Skeletal muscle tissue (tissue), 3 donors: ENCODE measurements at regions not wholly inside any gene's neighbourhood (a gene's known extent, or its start where the extent isn't known, plus 50 kb on each side); places are given as distances from the start of the nearest gene placed in this dataset.

Experiments used
- H3K27ac ChIP-seq: one replicate; pipeline ENCODE4 v1.7.0; 2013; ENCODE audit warnings: mild to moderate bottlenecking, low read depth, low read length, inconsistent platforms
- H3K27me3 ChIP-seq, 3 donors: one replicate each; pipeline ENCODE4 v1.7.0; 2013; ENCODE audit warnings: low read length in 3 of 3; ENCODE audit not compliant: control insufficient read depth in 3 of 3, insufficient read depth in 3 of 3
- H3K36me3 ChIP-seq, 3 donors: one replicate each; pipeline ENCODE4 v1.7.0; 2013; ENCODE audit warnings: low read length in 3 of 3; ENCODE audit not compliant: control insufficient read depth in 3 of 3, insufficient read depth in 3 of 3
- H3K4me1 ChIP-seq, 3 donors: one replicate each; pipeline ENCODE4 v1.7.0; 2013; ENCODE audit warnings: low read length in 3 of 3, mild to moderate bottlenecking in 3 of 3; ENCODE audit not compliant: control insufficient read depth in 3 of 3, insufficient read depth in 3 of 3
- H3K4me3 ChIP-seq, 3 donors: one replicate each; pipeline ENCODE4 v1.7.0; 2013; ENCODE audit warnings: low read length in 3 of 3
- H3K9ac ChIP-seq, 3 donors: one replicate each; pipeline ENCODE4 v1.7.0; 2013; ENCODE audit warnings: low read length in 3 of 3, mild to moderate bottlenecking in 3 of 3, moderate library complexity in 2 of 3, low read depth in 1 of 3
- H3K9me3 ChIP-seq, 3 donors: one replicate each; pipeline ENCODE4 v1.7.0; 2013; ENCODE audit warnings: low read length in 3 of 3; ENCODE audit not compliant: control insufficient read depth in 3 of 3
- donor health status: Osteomylitis.

DNA sequence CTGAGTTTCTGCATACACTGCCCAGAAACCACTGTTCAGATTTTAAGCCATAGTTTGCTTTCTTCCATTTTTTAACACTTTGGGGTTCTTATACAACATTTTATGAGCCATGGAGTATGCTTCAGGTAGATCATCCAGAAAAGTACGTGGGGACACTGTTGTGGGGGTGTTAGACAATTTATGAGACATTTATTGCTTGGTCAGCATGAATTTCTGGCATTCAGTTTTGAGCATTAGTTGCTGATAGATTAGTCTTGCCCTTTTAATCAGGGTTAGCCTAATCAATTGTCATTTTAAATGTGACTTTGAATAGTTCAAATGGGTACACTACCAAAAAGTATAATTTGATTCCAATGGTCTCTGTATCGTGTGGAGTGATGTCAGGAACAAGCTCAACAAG lies 434.9 kb downstream of the GPM6A start:
- H3K9ac ChIP-seq: no peak overlapping the region

DNA sequence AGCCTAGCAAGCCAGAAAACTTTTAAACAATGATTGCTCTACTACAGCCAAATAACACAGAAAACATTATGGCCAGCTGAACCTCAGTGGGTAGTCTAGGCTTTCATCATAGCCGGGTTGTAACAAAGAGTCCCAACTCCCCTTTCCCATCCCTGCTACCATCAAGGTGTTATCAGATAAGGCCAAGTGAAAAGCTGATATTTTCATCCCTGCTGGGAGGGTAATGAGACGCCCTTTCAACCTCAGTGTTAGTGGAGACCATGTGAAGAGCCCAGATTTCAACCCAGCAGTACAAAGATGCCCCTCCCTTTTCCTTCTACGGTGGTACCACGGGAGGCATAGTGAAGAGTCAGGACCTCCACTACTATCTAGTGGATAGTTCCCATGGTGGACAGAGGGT lies 433.7 kb downstream of the GPM6A start:
- Histone ChIP-seq H3K36me3 (no peaks in the 10 kb centered on the region), H3K4me1 (no peaks in the 10 kb centered on the region), H3K4me3 (no peak overlapping the region), H3K27me3 (no peaks in the 10 kb centered on the region), H3K27ac (no peak overlapping the region), H3K9me3 (no peaks in the 10 kb centered on the region), H3K9ac (no peak overlapping the region)

More for the DNA sequence above, 434.9 kb downstream of the GPM6A start:
- Histone ChIP-seq H3K4me3 (no peak overlapping the region), H3K36me3 (no peaks in the 10 kb centered on the region), H3K27ac (no peak overlapping the region), H3K9me3 (no peaks in the 10 kb centered on the region), H3K27me3 (no peaks in the 10 kb centered on the region), H3K4me1 (no peaks in the 10 kb centered on the region)

DNA sequence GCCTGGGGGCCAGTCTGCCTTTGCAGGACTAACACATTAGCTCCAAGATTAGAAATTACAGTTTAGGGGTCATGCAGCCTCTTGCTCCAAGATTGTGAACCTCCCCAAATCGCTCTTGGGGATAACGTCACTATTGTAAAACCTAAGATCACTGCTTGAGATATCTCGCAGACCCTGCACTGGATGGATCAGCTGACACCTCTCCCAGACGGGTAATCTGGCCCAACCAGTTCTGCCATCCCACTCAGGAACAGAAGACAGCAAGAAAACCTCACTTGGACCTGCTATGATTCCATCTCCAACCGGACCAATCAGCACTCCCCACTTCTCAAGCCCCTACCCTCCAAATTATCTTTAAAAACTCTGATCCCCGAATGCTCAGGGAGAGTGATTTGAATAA lies 431.2 kb downstream of the GPM6A start:
- Histone ChIP-seq H3K4me3 (no peak overlapping the region), H3K4me1 (no peaks in the 10 kb centered on the region), H3K9ac (no peak overlapping the region), H3K36me3 (no peaks in the 10 kb centered on the region), H3K9me3 (no peaks in the 10 kb centered on the region), H3K27me3 (no peaks in the 10 kb centered on the region), H3K27ac (no peak overlapping the region)

DNA sequence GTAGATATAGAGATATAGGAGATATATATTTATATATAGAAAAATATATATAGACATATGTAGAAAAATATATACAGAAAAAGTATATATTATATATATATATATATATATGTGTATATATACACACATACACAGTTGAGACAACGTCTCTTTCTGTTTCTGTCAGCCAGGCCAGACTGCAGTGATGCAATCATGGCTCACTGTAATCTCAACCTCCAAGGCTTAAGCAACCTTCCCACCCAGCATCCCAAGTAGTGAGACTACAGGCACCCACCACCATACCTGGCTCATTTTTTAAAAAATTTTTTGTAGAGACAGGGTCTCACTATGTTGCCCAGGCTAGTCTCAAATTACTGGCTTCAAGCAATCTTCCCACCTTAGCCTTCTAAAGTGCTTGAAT lies 426.3 kb downstream of the GPM6A start:
- Histone ChIP-seq H3K4me1 (no peaks in the 10 kb centered on the region), H3K27me3 (no peaks in the 10 kb centered on the region), H3K36me3 (no peaks in the 10 kb centered on the region), H3K4me3 (no peak overlapping the region), H3K27ac (no peak overlapping the region), H3K9ac (no peak overlapping the region), H3K9me3 (no peaks in the 10 kb centered on the region)

DNA sequence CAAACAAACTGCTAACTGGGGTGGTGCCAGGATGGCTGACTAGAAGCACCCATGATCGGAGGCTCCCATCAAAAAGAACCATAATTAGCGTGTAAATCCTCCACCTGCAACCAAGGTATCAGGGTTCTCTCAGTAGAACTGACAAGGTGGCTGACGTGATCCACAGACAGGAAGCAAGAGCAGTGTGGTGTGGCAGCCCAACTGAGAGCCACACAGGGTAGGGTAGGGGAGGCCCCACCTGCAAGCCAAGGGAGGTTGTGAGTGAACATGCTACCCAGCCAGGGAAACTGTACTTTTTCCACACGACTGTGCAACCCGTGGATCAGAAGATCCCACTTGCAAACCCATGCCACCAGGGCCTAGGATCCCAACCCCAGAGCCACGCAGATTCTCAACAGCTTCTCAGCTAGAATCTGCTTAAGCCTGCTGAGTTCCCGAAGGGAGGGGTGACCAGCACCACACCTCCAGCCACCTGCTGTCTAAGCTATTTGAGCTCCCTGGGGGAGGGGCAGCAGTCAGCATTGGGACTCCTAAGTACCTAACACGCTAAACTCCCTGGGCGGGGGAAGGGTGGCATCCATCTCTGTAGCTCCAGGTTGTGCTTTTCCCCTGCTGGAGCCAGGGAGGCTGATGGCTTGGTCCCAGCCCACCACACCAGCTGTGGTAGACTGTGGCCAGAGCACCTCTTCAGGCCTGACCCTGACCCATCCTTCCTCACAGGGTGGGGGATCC lies 425.1 kb downstream of the GPM6A start:
- H3K9ac ChIP-seq: no peak overlapping the region

DNA sequence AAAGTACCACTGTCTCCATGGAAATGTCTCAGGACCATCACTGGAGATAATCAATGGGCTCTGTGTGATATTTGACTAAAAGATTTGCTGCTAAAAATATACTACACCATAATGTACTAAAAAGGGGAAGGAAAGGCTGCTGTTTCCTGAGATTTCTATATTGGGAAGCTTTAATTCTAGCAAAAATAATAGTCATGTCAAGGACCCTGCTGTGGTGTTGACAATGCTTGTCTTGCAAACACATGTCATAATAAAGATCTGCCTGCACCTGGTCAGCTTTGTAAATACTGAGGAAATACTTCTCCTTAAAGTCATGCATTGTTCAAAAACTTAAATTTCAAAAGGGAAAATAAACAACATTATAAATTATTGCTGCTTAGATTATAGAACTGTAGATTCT lies 417.9 kb downstream of the GPM6A start:
- Histone ChIP-seq H3K36me3 (no peaks in the 10 kb centered on the region), H3K9ac (no peak overlapping the region), H3K9me3 (peaks cover 0 to 3% (median 0%) of the 10 kb centered on the region in 3 donors), H3K27me3 (no peaks in the 10 kb centered on the region), H3K4me1 (no peaks in the 10 kb centered on the region), H3K27ac (no peak overlapping the region), H3K4me3 (no peak overlapping the region)

More for the DNA sequence above, 425.1 kb downstream of the GPM6A start:
- Histone ChIP-seq H3K4me3 (no peak overlapping the region), H3K27ac (no peak overlapping the region), H3K9me3 (no peaks in the 10 kb centered on the region), H3K27me3 (no peaks in the 10 kb centered on the region), H3K36me3 (no peaks in the 10 kb centered on the region), H3K4me1 (no peaks in the 10 kb centered on the region)

DNA sequence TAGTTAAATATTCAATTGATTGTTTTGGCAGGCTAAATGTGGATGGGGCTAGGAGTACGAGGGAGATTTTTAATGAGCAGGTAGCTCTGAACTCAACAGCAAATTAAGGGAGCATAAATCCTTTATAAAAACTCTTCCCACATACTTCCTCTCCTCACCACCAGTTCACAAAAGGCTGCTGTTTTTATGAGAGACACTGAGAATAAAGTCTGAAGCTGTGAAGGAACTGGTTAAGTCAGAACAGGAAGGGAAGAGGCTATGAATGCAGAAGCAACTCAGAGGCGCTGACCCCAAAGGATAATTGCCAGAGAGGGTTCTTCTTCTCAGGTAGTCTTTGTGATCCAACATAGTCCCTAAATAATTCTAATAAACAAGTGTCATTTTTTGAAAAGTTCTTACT lies 406.1 kb downstream of the GPM6A start:
- no peaks in the 10 kb centered on the region for H3K4me1 ChIP-seq
- no peak overlapping the region for H3K27ac ChIP-seq
- no peaks in the 10 kb centered on the region for H3K27me3 ChIP-seq
- H3K4me3 ChIP-seq: no peak overlapping the region
- no peak overlapping the region for H3K9ac ChIP-seq
- H3K9me3 ChIP-seq: peaks cover 0 to 2% (median 0%) of the 10 kb centered on the region in 3 donors
- no peaks in the 10 kb centered on the region for H3K36me3 ChIP-seq

DNA sequence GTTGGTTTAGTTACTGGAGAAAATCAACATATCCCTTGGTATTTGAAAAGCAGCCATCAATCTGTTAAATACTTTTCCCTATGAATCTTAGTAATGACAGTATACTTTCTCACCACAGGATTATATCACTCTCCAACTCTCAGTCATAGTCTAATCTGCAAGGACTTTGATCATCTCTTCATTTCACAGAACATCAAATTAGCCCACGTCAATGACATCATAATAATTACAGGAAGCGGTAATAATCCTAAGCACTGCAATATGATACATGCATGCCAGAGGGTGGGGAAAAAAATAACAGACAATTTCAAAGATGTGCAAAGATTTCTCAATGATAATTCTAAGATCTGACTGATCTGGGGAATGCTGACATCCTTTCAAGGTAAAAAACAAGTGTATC lies 404.1 kb downstream of the GPM6A start:
- Histone ChIP-seq H3K9ac (no peak overlapping the region), H3K27ac (no peak overlapping the region), H3K27me3 (no peaks in the 10 kb centered on the region), H3K4me3 (no peak overlapping the region), H3K9me3 (peaks cover 0 to 2% (median 0%) of the 10 kb centered on the region in 3 donors), H3K36me3 (no peaks in the 10 kb centered on the region), H3K4me1 (no peaks in the 10 kb centered on the region)

DNA sequence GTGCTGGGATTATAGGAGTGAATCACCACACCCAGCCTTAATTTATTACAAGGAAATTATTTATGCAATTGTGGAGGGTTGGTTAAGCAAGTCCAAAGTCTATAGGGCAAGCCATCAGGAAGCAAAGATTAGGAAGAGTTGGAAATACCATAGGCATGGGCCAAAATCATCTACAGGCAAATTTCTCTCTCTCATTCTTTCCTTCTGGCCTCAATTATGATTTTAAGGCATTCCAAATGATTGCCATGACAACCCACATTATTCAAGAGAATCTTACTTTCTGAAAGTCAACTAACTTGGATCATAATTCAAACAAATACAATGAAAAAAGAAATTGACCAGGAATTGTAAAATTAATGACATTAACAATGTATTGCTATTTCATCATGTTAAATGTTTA lies 400.8 kb downstream of the GPM6A start:
- Histone ChIP-seq H3K4me1 (no peaks in the 10 kb centered on the region), H3K9me3 (peaks cover 0 to 3% (median 2%) of the 10 kb centered on the region in 3 donors), H3K27me3 (no peaks in the 10 kb centered on the region), H3K4me3 (no peak overlapping the region), H3K9ac (no peak overlapping the region), H3K27ac (no peak overlapping the region), H3K36me3 (no peaks in the 10 kb centered on the region)

DNA sequence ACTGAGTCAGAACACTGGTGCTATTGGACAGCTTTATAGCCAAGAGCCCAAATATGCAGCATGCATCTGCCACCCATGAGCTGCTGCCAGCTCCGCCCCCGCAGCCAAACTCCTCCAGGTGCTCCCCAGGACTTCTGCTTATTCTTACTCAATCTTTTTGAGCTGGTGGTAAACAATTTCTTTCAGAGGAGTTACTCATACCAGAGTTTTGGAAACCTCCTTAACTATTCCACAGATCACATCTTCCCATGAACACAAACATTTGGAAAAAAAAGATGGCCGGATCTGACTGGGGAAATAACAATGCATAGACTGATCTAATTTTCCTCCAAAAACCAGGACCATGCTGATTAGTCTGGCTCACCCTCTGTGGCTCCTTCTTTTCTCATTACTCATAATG lies 399.9 kb downstream of the GPM6A start:
- Histone ChIP-seq H3K27ac (no peak overlapping the region), H3K9ac (no peak overlapping the region), H3K4me3 (no peak overlapping the region), H3K9me3 (peaks cover 0 to 3% (median 2%) of the 10 kb centered on the region in 3 donors), H3K27me3 (no peaks in the 10 kb centered on the region), H3K4me1 (no peaks in the 10 kb centered on the region), H3K36me3 (no peaks in the 10 kb centered on the region)
